HepG2 (cell line): ENCODE measurements at regions not wholly inside any gene's neighbourhood (a gene's known extent, or its start where the extent isn't known, plus 50 kb on each side); places are given as distances from the start of the nearest gene placed in this dataset.

Experiments used
- ATAC-seq: fragments of 200-7000 bp; cut with Tn5 transposase; 3 replicates; pipeline ENCODE4 v1.9.1; 2020; ENCODE audit warnings: mild to moderate bottlenecking, moderate library complexity
- BruUV-seq: library from RNA; stranded (reverse); fragments of 400-500 nt; replicated peaks from 2 replicates; lab custom pipeline; 2021; lab: Mats Ljungman, UMichigan
- CTCF ChIA-PET: fragments of 300-600 bp; formaldehyde crosslinking; extraction: SDS; loops from one replicate; lab custom pipeline; 2021; ENCODE audit warnings: low total read pairs, inconsistent platforms, low intra/inter-chr PET ratio; lab: Yijun Ruan, JAX
- POLR2A ChIA-PET: fragments of 350-600 bp; sonication (Branson Sonifier 250); formaldehyde crosslinking; loops from one replicate; lab custom pipeline; 2020; ENCODE audit warnings: antibody characterized with exemption, inconsistent platforms; lab: Yijun Ruan, JAX
- DNase-seq: peaks from one replicate; pipeline ENCODE4 v3.0.0-alpha.2; 2015; ENCODE audit warnings: low spot score
- FAIRE-seq: peaks from 3 replicates; lab custom pipeline; 2011; peaks lifted over from hg19 to GRCh38; lab: Jason Lieb, UNC
- H2AFZ ChIP-seq: one replicate; pipeline ENCODE4 v1.6.1; 2011; ENCODE audit warnings: low read length, inconsistent platforms
- H3K27ac ChIP-seq: fragments of 300-600 bp; 3 replicates; pipeline ENCODE4 v1.8.0; 2011; ENCODE audit warnings: mixed run types, mild to moderate bottlenecking, mixed read lengths, low read length, inconsistent platforms; ENCODE audit not compliant: insufficient read depth; ENCODE audit errors: extremely low read length
- H3K27me3 ChIP-seq, 2 experiments: fragments of 200-600 bp in 1 of 2; 2 replicates in 1 of 2; 3 replicates in 1 of 2; pipeline versions ENCODE4 v1.6.0 to v1.8.0; 2011; ENCODE audit warnings: low read length in 2 of 2, mild to moderate bottlenecking in 2 of 2, moderate library complexity in 2 of 2, inconsistent platforms in 1 of 2; ENCODE audit not compliant: insufficient read depth in 2 of 2, control insufficient read depth in 1 of 2
- H3K36me3 ChIP-seq, 2 experiments: fragments of 200-600 bp in 1 of 2; replicated peaks in 1 of 2; 2 replicates in 1 of 2; 3 replicates in 1 of 2; pipeline versions ENCODE4 v1.5.1 to v1.8.0; 2011; ENCODE audit warnings: low read length in 2 of 2, inconsistent platforms in 1 of 2; ENCODE audit not compliant: insufficient read depth in 2 of 2, control insufficient read depth in 1 of 2
- H3K4me1 ChIP-seq: 2 replicates; pipeline ENCODE4 v1.5.1; 2012; ENCODE audit warnings: low read length, inconsistent platforms; ENCODE audit not compliant: insufficient read depth
- H3K4me2 ChIP-seq: 2 replicates; pipeline ENCODE4 v1.6.0; 2011; ENCODE audit warnings: low read depth, low read length, inconsistent platforms
- H3K4me3 ChIP-seq, 3 experiments: fragments of 200-600 bp in 1 of 3; sonication (generic), shearing (Covaris generic) in 1 of 3; replicated peaks in 1 of 3; 2 replicates each; pipeline ENCODE4 v1.5.1; 2011 to 2016; ENCODE audit warnings: low read length in 3 of 3, inconsistent platforms in 2 of 3, low read depth in 2 of 3, mild to moderate bottlenecking in 2 of 3, control low read depth in 1 of 3, mixed read lengths in 1 of 3; ENCODE audit not compliant: insufficient read depth in 1 of 3
- H3K79me2 ChIP-seq: one replicate; pipeline ENCODE4 v1.6.1; 2011; ENCODE audit warnings: low read length, inconsistent platforms; ENCODE audit not compliant: insufficient read depth
- H3K9ac ChIP-seq: 2 replicates; pipeline ENCODE4 v1.6.0; 2011; ENCODE audit warnings: mild to moderate bottlenecking, low read depth, low read length, inconsistent platforms; ENCODE audit not compliant: insufficient read depth
- H3K9me3 ChIP-seq: 2 replicates; pipeline ENCODE4 v1.5.1; 2012; ENCODE audit warnings: mild to moderate bottlenecking, low read length
- H4K20me1 ChIP-seq: 2 replicates; pipeline ENCODE4 v1.6.0; 2011; ENCODE audit warnings: inconsistent platforms, mild to moderate bottlenecking, low read length, moderate library complexity; ENCODE audit not compliant: insufficient read depth
- BATF2 ChIP-seq: sonication (generic); formaldehyde crosslinking; IDR thresholded peaks from 2 replicates; pipeline ENCODE4 v1.8.0; 2022; ENCODE audit warnings: mild to moderate bottlenecking, missing genetic modification reagents, moderate library complexity
- TEAD2 ChIP-seq: sonication (generic); formaldehyde crosslinking; IDR thresholded peaks from 2 replicates; pipeline ENCODE4 v1.9.0; 2021; ENCODE audit warnings: missing genetic modification reagents
- ZNF136 ChIP-seq: sonication (generic); formaldehyde crosslinking; IDR thresholded peaks from 2 replicates; pipeline ENCODE4 v1.8.1; 2022; ENCODE audit warnings: low read depth, mild to moderate bottlenecking, moderate library complexity, missing genetic modification reagents
- ZNF142 ChIP-seq: sonication (generic); formaldehyde crosslinking; IDR thresholded peaks from 2 replicates; pipeline ENCODE4 v1.4.0; 2020; ENCODE audit warnings: missing genetic modification reagents
- ZNF34 ChIP-seq: sonication (generic); formaldehyde crosslinking; IDR thresholded peaks from 2 replicates; pipeline ENCODE4 v1.4.0; 2020; ENCODE audit warnings: mild to moderate bottlenecking, missing genetic modification reagents, borderline replicate concordance
- ZNF446 ChIP-seq: sonication (generic); formaldehyde crosslinking; IDR thresholded peaks from 2 replicates; pipeline ENCODE4 v1.5.0; 2020; ENCODE audit warnings: mild to moderate bottlenecking, missing genetic modification reagents
- ZNF674 ChIP-seq: sonication (generic); formaldehyde crosslinking; IDR thresholded peaks from 2 replicates; pipeline ENCODE4 v1.5.0; 2020; ENCODE audit warnings: low read depth, mild to moderate bottlenecking, missing genetic modification reagents
- WGBS: methylation state at CpG from one replicate; pipeline ENCODE4 v1.1.6; 2017; ENCODE audit warnings: low lambda C conversion rate; 5-methylcytosine and 5-hydroxymethylcytosine counted together
- in situ Hi-C: cut with HindIII; loops from 2 replicates; pipeline ENCODE4 v1.10.0; 2017; ENCODE audit warnings: low pct_unique_long_range_greater_than_20kb; ENCODE audit not compliant: extremely low pct_ligation_motif_present
- intact Hi-C: fragments of 100-400 bp; cut with micrococcal nuclease; formaldehyde crosslinking; loops from one replicate; pipeline ENCODE4 v1.10.0; 2022; ENCODE audit not compliant: unreplicated experiment

GRCh38 chr5:174454464-174454863, 269.9 kb upstream of the MSX2 start (continued):
- no peak for TF ChIP-seq ZNF142 (CRISPR knock-in tag)
- no peak for TF ChIP-seq TEAD2 (CRISPR knock-in tag)

- Histone ChIP-seq H3K79me2 (no peaks in the 10 kb centered on the region), H3K9me3 (no peaks in the 10 kb centered on the region), H3K4me2 (no peak overlapping the region), H3K4me1 (no peaks in the 10 kb centered on the region), H3K4me3 (no peak overlapping the region), H3K27me3 (no peaks in the 10 kb centered on the region; a peak in 1 of 5 replicates), H3K9ac (no peak overlapping the region), H3K36me3 (no peaks in the 10 kb centered on the region), H4K20me1 (no peaks in the 10 kb centered on the region), H2AFZ (no peak overlapping the region), H3K27ac (no peak overlapping the region)
- no peak for DNase-seq
- intact Hi-C loops = no loop called here
- ATAC-seq = no peak
- FAIRE-seq = no peak
- CTCF ChIA-PET = no interaction called here
- WGBS = 21% methylated on average over 3 of the region's 3 CpGs
- POLR2A ChIA-PET = no interaction called here
- BruUV-seq = no TSS peak
- in situ Hi-C loops = no loop called here
- no peak for TF ChIP-seq BATF2 (CRISPR knock-in tag)
- no peak for TF ChIP-seq ZNF674 (CRISPR knock-in tag)
- no peak for TF ChIP-seq ZNF446 (CRISPR knock-in tag)
- no peak for TF ChIP-seq ZNF136
- no peak for TF ChIP-seq ZNF34
These were observed 269.5 kb upstream of the MSX2 start for GRCh38 chr5:174454890-174455289.
